WTC11 (cell line): ENCODE measurements at regions not wholly inside any gene's neighbourhood (a gene's known extent, or its start where the extent isn't known, plus 50 kb on each side); places are given as distances from the start of the nearest gene placed in this dataset.

Experiments used
- CBFB ChIP-seq: sonication (generic); formaldehyde crosslinking; IDR thresholded peaks from 2 replicates; pipeline ENCODE4 v1.8.1; 2022; ENCODE audit warnings: mild to moderate bottlenecking, low read depth, missing genetic modification reagents
- CREM ChIP-seq: sonication (generic); formaldehyde crosslinking; IDR thresholded peaks from 2 replicates; pipeline ENCODE4 v1.8.1; 2022; ENCODE audit warnings: mild to moderate bottlenecking, missing genetic modification reagents, moderate library complexity
- ETV6 ChIP-seq: sonication (generic); formaldehyde crosslinking; IDR thresholded peaks from 2 replicates; pipeline ENCODE4 v1.8.1; 2022; ENCODE audit warnings: mild to moderate bottlenecking, missing genetic modification reagents
- FOXP1 ChIP-seq: sonication (generic); formaldehyde crosslinking; IDR thresholded peaks from 2 replicates; pipeline ENCODE4 v1.8.0; 2022; ENCODE audit warnings: missing genetic modification reagents, mild to moderate bottlenecking, moderate library complexity, borderline replicate concordance
- JUN ChIP-seq: sonication (generic); formaldehyde crosslinking; IDR thresholded peaks from 2 replicates; pipeline ENCODE4 v1.8.0; 2023; ENCODE audit warnings: mild to moderate bottlenecking, missing genetic modification reagents
- TF ChIP-seq, protein P1 (sequence below): fragments of 200-600 bp; IDR thresholded peaks from 2 replicates; pipeline ENCODE4 v1.8.0; 2022; ENCODE audit warnings: antibody characterized with exemption
- TF ChIP-seq, protein P2 (sequence below): sonication (generic); formaldehyde crosslinking; conservative IDR thresholded peaks from 2 replicates; pipeline ENCODE4 v1.8.1; 2023; ENCODE audit warnings: mild to moderate bottlenecking, low read depth, missing genetic modification reagents, moderate library complexity
- TF ChIP-seq, protein P3 (sequence below): sonication (generic); formaldehyde crosslinking; IDR thresholded peaks from 2 replicates; pipeline ENCODE4 v1.8.1; 2022; ENCODE audit warnings: missing genetic modification reagents, borderline replicate concordance

DNA sequence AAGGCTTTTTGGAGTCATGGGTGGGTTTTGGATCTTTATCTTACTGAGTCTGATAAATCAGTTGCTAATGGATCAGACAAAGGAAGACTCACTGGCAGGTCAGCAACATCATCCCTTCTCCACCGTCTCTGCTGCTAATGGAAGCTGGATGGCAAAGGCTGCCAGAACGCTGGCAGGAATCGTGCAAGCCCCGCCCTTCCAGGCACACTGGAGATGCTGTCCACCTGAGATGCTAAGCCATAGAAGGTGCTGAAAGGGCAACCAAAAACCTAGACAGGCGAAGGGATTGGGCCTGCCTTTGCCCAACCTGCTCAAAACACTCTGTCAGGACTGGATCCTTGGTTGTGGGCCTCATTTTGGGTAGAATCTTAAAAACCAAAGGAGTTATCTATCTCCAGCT lies 139.5 kb upstream of the FSTL4 start:
- TF ChIP-seq, protein P1, sequence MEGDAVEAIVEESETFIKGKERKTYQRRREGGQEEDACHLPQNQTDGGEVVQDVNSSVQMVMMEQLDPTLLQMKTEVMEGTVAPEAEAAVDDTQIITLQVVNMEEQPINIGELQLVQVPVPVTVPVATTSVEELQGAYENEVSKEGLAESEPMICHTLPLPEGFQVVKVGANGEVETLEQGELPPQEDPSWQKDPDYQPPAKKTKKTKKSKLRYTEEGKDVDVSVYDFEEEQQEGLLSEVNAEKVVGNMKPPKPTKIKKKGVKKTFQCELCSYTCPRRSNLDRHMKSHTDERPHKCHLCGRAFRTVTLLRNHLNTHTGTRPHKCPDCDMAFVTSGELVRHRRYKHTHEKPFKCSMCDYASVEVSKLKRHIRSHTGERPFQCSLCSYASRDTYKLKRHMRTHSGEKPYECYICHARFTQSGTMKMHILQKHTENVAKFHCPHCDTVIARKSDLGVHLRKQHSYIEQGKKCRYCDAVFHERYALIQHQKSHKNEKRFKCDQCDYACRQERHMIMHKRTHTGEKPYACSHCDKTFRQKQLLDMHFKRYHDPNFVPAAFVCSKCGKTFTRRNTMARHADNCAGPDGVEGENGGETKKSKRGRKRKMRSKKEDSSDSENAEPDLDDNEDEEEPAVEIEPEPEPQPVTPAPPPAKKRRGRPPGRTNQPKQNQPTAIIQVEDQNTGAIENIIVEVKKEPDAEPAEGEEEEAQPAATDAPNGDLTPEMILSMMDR = no peak
- TF ChIP-seq JUN (CRISPR knock-in tag) = no peak
- TF ChIP-seq FOXP1 (CRISPR knock-in tag) = no peak
- TF ChIP-seq, protein P2, sequence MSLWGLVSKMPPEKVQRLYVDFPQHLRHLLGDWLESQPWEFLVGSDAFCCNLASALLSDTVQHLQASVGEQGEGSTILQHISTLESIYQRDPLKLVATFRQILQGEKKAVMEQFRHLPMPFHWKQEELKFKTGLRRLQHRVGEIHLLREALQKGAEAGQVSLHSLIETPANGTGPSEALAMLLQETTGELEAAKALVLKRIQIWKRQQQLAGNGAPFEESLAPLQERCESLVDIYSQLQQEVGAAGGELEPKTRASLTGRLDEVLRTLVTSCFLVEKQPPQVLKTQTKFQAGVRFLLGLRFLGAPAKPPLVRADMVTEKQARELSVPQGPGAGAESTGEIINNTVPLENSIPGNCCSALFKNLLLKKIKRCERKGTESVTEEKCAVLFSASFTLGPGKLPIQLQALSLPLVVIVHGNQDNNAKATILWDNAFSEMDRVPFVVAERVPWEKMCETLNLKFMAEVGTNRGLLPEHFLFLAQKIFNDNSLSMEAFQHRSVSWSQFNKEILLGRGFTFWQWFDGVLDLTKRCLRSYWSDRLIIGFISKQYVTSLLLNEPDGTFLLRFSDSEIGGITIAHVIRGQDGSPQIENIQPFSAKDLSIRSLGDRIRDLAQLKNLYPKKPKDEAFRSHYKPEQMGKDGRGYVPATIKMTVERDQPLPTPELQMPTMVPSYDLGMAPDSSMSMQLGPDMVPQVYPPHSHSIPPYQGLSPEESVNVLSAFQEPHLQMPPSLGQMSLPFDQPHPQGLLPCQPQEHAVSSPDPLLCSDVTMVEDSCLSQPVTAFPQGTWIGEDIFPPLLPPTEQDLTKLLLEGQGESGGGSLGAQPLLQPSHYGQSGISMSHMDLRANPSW = no peak
- no peak for TF ChIP-seq CREM (CRISPR knock-in tag)
- no peak for TF ChIP-seq CBFB (CRISPR knock-in tag)
- no peak for TF ChIP-seq ETV6 (CRISPR knock-in tag)
- TF ChIP-seq, protein P3, sequence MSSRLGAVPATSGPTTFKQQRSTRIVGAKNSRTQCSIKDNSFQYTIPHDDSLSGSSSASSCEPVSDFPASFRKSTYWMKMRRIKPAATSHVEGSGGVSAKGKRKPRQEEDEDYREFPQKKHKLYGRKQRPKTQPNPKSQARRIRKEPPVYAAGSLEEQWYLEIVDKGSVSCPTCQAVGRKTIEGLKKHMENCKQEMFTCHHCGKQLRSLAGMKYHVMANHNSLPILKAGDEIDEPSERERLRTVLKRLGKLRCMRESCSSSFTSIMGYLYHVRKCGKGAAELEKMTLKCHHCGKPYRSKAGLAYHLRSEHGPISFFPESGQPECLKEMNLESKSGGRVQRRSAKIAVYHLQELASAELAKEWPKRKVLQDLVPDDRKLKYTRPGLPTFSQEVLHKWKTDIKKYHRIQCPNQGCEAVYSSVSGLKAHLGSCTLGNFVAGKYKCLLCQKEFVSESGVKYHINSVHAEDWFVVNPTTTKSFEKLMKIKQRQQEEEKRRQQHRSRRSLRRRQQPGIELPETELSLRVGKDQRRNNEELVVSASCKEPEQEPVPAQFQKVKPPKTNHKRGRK (CRISPR knock-in tag) = no peak
